ENCODE measurements at regions not wholly inside any gene's neighbourhood (a gene's known extent, or its start where the extent isn't known, plus 50 kb on each side); places are given as distances from the start of the nearest gene placed in this dataset.

DNA sequence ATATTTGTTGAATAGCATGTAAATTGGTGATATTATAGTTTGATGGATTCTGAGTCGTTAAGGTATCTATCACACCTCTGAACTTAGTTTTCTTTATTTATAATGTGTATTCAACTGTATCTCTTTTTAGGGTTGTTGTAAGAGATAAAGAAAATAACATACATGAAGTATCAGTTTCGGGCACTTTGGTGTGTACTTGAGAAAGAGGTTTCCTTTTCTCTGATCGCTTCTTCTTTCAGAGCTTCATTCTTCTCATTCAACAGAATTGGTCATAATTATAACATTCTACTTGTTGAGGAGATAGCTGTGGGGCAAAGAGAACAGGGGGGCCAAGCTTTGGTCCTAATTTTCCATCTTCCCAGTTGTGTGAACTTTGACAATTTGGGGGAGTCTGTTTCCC is 508.0 kb downstream of the PLPP3 start:
- DNase-seq (ENCODE audit: low spot score) = no peak

DNA sequence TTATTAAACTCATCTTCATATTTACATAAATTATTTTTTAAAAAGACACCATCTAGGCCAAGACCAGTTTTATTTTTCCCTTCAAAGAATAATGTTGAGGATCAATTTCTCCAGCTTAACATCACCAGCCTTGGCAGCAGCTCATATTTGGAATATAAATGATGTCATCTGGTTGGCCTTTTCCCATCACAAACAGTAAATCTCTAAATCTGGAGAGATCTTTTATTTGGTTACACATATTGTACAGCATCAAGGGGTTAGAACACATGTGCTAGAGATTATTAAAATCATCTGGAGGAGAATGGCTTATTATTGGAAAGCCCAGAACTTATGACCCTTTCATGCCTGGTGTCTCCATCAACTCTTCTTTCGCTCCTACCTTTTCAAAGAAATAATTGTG is 508.8 kb downstream of the PLPP3 start:
- DNase-seq (ENCODE audit: low spot score) = no peak

- no peak for DNase-seq (ENCODE audit: low spot score)
Observed at GRCh38 chr1:56069824-56070223, 509.5 kb downstream of the PLPP3 start.

- no peak for DNase-seq (ENCODE audit: low spot score)
Observed at GRCh38 chr1:56068908-56069307, 510.5 kb downstream of the PLPP3 start.

DNA sequence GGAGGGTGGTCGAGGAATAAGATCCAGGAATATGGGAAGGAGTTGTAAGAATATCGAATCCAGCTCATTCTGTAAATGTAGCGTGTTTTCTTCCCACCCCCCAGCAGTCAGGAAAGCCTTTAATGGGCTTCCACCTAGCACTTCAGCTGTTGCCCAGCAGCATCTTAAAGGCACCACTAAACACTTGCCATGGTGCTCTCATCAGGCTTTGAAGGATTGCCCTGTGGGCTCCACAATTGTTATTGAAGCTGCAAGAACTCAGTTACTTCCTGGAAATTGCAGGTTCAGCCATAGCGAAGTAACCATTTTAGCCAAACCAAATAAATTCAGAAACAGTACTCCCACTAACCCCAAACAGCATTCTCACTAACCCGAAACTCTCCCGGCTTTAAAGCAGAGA is 511.2 kb downstream of the PLPP3 start:
- no peak for DNase-seq (ENCODE audit: low spot score)

DNA sequence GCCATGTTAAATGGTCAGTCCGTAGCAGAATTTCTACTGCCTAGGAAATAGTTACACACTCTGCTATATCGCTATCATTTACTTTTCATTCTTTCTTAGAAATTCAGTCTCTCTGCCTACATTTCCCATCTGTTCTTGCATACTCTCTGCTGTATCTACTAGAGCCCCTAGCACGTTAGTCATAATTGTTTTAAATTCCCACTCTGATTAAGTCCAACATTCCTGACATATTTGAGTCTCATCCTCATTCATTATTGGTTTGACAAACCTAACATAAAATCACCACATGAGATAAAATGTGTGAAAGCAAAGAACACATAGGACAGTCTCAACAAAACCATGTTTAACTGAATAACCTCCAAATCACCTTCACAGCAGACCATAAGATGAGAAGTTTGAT is 513.6 kb downstream of the PLPP3 start:
- DNase-seq (ENCODE audit: low spot score) = no peak

- DNase-seq (ENCODE audit: low spot score) = no peak
Observed at GRCh38 chr1:56064705-56065104, 514.7 kb downstream of the PLPP3 start.

DNA sequence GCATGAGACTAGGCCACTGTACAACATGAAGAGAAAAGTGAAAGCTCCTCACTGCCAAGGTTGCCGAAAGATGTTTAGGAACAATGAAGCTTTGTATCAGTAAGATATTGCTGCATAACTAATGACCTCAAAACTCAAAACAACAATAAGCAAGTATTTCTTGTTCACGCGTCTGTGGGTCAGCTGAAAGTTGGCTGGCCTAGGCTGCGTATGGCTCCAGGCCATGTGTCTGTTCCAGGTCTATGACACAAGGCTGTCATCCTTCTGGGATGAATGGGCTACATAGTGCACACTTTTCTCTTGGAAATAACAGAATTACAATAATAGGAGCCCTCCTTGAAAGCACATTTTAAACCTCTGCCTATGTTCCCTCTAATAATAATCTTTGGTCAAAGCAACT is 515.9 kb downstream of the PLPP3 start:
- DNase-seq (ENCODE audit: low spot score) = no peak

DNA sequence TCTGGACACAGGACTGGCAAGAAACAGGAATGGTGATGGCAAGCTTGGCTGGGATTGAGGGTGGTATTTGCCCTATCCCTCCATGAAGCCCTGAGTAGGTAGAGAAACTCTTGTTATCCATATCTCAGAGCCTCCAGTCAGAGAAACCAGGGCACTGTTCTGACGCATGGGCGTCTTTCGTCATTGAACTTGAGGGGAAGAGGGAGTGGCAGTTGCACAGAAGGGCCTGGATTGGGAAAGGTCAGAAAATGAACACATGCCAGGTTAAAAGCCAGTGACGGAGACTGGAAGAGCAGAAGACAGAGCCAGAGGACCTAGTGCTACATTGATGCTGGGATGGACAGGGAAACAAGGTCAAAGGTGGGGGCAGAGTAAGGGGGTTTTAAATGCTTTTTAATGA is 516.7 kb downstream of the PLPP3 start:
- DNase-seq (ENCODE audit: low spot score) = no peak

GRCh38 chr1:56061824-56062223 is 517.5 kb downstream of the PLPP3 start:
- no peak for DNase-seq (ENCODE audit: low spot score)

GRCh38 chr1:56060906-56061305 is 518.5 kb downstream of the PLPP3 start:
- DNase-seq (ENCODE audit: low spot score) = no peak

GRCh38 chr1:56057466-56058405 is 521.6 kb downstream of the PLPP3 start:
- no peak for DNase-seq (ENCODE audit: low spot score)

DNA sequence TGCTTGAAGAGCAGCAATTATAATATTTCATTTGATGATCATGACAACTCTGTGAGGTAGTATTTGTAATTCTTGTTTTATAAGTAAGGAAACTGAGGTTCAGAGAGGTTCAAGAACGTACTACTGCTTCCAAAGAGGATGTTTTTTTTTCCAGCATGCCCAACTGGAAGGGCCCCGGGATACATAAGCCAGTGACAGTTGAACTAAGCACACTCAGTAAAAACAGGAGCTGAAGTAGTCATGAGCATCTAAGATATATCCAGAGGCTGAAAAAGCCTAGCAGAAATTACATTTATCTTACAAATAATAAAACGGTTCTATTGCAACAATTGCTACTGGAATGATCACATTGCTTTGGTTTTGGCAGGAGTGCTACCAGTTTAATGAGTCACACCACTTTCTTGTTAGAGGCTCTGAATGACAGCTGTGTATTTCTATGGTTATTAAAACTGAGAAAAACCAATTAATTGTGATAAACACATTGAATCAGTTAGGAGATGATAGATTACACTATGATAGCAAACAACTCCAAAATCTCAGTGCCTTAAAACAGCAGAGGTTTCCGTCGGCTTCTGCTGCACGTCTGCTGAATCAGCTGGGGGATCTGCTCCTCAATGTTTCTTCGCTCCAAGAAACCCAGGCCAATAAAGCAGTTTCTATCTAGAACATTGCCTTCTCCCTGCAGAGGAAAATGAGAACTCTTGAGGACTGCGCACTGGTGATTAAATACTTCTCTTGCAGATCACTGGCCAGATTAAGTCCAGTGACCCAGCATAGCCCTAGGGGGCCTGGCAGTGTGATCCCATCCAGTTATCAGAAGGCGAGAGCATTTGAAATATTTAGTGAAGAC is 522.7 kb downstream of the PLPP3 start:
- DNase-seq (ENCODE audit: low spot score) = no peak

GRCh38 chr1:56054959-56055358 is 524.4 kb downstream of the PLPP3 start:
- no peak for DNase-seq (ENCODE audit: low spot score)

GRCh38 chr1:56052041-56052440 is 527.3 kb downstream of the PLPP3 start:
- no peak for DNase-seq (ENCODE audit: low spot score)

DNA sequence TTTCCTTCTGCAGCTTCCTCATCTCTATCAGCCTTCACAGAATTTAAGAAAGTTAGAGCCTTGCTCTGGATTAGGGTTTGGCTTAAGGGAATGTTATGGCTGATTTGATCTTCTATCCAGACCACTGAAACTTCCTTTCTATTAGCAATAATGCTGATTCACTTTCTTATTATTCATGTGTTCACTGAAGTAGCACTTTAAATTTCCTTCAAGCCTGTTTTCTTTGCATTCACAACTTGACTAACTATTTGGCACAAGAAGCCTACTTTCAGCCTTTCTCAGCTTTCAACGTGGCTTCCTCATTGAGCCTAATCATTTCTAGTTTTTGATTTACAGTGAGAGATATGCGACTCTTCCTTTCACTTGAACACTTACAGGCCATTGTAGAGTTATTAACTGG is 528.5 kb downstream of the PLPP3 start:
- no peak for DNase-seq (ENCODE audit: low spot score)

GRCh38 chr1:56045477-56045876 is 533.9 kb downstream of the PLPP3 start:
- DNase-seq (ENCODE audit: low spot score) = no peak

DNA sequence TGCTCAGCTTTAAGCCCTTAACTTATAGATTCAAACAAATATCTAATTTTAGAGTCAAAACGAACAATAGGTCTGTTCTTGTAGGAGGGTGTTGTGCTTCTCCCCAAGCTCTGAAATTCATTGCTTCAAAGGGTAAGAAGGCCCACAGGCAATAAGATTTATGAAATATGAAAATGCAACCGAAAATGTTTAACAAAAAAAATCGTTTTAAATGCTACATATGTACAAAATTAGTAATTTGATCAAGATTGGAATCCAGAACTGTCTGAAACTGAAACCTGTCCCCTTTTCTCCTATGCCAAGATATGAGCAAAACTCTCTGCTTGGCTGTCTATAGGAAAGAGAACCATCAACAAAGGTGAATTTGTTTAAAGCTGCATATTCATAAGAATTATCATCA is 534.3 kb downstream of the PLPP3 start:
- no peak for DNase-seq (ENCODE audit: low spot score)

DNA sequence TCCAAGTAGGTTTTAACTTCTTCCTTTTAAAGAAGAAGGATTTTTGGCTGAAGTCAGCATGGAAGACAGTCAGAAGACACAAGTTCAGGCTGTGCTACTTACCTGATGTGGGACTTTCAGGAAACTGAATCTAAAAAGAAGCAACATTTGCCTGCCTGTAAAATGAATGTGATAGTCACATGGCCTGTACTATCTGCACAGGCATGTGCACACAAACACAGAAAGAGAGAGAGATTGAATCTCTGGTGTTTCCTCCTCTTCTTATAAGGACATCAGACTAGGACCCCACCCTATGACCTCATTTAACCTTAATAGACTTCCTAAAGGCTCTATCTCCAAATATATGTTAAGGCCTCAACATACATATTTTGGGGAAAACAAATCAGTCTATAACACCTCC is 542.9 kb downstream of the PLPP3 start:
- DNase-seq (ENCODE audit: low spot score) = no peak

DNA sequence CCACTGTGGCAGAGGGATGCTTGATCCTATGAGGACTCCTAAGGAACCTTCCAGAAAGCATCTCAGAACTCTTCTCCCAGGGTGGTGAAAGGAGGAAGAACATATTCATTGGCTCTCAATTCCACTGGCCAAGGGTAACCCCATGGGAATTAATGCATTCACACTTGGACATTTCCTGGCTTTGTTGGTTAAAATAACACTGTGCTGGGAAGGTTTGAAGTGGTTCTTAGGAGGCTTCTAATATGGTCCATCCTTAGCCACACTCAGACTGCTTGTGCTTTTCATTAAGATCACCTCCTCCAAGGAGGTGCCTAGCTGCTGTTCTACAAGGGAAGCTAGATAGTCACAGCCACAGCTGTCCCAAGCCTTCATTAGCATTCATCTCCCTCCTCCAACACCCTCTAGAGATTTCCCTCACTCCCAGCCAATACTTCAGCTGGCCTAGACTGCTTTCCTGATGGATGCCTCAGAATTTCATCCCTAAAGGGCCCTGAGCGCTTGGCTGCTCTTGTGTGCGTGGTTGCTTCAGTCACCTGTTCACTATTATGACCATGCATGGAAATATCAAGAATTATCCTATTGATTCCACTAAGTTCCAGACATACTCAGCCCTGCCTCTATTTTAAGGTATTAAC is 544.4 kb downstream of the PLPP3 start:
- DNase-seq (ENCODE audit: low spot score) = no peak

GRCh38 chr1:56034222-56034621 is 545.1 kb downstream of the PLPP3 start:
- DNase-seq (ENCODE audit: low spot score) = no peak

- DNase-seq (ENCODE audit: low spot score) = no peak
Observed at GRCh38 chr1:56033321-56034037, 545.9 kb downstream of the PLPP3 start.
